ENCODE measurements at regions not wholly inside any gene's neighbourhood (a gene's known extent, or its start where the extent isn't known, plus 50 kb on each side); places are given as distances from the start of the nearest gene placed in this dataset.

DNA sequence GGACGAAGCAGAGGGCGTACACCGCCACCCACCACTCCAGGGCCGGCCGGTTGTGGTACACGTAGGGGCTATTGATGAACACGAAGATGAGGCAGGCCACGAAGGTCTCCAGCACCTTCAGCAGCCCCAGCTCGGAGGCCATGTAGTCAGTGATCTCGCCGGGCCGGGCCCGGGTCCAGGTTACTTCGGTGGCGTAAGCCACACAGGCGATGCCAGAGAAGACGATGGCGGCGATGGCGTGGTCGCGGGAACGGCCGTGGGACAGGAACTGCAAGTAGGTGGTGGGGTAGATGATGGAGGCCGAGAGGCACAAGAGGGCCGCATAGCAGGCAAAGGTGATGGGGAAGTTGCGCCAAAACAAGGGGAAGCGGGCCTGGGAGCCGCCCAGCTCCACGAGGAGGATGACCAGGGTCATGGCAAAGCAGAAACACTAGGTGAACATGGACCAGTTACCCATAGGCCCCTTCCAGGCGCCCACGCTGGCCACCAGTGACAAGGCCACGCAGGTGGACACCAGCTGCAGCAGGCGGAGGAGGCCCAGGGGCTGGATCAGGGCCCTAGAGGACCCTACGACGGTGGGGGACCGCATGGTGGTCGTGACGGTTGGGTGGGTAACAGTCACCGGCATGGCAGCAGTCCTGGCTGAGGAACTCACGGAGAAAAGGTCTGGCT lies 128.4 kb upstream of the FAM98A start:
- no peaks in the 10 kb centered on the region for H3K9me3 Mint-ChIP-seq (ENCODE audit: unreplicated experiment)
- no peaks in the 10 kb centered on the region for H3K36me3 Mint-ChIP-seq (ENCODE audit: low read depth, unreplicated experiment)
- Histone ChIP-seq H3K36me3 (ENCODE audit: insufficient read depth, low read length) (no peaks in the 10 kb centered on the region), H3K27ac (ENCODE audit: low read depth, low read length) (no peak overlapping the region), H3K4me2 (ENCODE audit: low read length) (no peak overlapping the region), H3K79me2 (ENCODE audit: insufficient read depth, low read length) (no peaks in the 10 kb centered on the region), H3K4me1 (ENCODE audit: insufficient read depth, low read length) (no peaks in the 10 kb centered on the region), H2AFZ (ENCODE audit: low read depth, low read length) (no peak overlapping the region), H3K9me3 (ENCODE audit: insufficient read depth, low read depth, low read length) (no peaks in the 10 kb centered on the region), H3K9ac (ENCODE audit: low read length) (no peak overlapping the region), H3K27me3 (ENCODE audit: insufficient read depth, low read length) (no peaks in the 10 kb centered on the region), H3K4me3 (ENCODE audit: insufficient read depth, low read depth, low read length) (no peak overlapping the region), H4K20me1 (ENCODE audit: insufficient read depth, low read length) (no peaks in the 10 kb centered on the region)
- no peaks in the 10 kb centered on the region for H3K4me1 Mint-ChIP-seq (ENCODE audit: low read depth, unreplicated experiment)
- H3K27ac Mint-ChIP-seq (ENCODE audit: unreplicated experiment): peak overlapping the region; percentile 26
- FAIRE-seq (no peak), DNase-seq (ENCODE audit: low read depth) (no peak)
- TF ChIP-seq, protein P1, sequence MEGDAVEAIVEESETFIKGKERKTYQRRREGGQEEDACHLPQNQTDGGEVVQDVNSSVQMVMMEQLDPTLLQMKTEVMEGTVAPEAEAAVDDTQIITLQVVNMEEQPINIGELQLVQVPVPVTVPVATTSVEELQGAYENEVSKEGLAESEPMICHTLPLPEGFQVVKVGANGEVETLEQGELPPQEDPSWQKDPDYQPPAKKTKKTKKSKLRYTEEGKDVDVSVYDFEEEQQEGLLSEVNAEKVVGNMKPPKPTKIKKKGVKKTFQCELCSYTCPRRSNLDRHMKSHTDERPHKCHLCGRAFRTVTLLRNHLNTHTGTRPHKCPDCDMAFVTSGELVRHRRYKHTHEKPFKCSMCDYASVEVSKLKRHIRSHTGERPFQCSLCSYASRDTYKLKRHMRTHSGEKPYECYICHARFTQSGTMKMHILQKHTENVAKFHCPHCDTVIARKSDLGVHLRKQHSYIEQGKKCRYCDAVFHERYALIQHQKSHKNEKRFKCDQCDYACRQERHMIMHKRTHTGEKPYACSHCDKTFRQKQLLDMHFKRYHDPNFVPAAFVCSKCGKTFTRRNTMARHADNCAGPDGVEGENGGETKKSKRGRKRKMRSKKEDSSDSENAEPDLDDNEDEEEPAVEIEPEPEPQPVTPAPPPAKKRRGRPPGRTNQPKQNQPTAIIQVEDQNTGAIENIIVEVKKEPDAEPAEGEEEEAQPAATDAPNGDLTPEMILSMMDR (IDR thresholded peaks at IDR 0.05; ENCODE audit: insufficient read depth, low read depth, low read length): no peak
- no peak for TF ChIP-seq EZH2 (IDR thresholded peaks at IDR 0.05; ENCODE audit: insufficient read depth, low read length)
- H3K4me3 Mint-ChIP-seq (ENCODE audit: unreplicated experiment): no peak overlapping the region
- no peaks in the 10 kb centered on the region for H3K27me3 Mint-ChIP-seq (ENCODE audit: low read depth, unreplicated experiment)

DNA sequence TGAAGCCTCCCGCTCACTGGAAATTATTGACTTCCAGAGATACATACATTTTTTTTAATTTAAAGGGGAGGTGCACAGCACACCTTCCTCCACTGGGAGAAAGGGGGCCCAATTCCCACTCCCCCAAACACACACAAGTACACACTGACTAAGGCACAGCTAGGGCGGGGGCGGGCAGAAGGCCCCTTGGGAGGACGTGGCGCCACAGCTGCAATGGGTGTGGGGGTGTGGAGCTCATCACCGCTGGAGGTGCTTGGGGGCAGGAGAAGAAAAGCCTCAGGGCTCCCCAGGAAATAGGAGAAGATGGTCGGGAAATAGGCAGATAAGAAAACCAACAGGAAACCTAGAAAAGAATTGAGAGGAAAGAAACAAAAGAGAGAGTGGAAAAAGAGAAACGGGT lies 127.3 kb upstream of the FAM98A start:
- H3K27me3 Mint-ChIP-seq (ENCODE audit: low read depth, unreplicated experiment): no peaks in the 10 kb centered on the region
- Histone ChIP-seq H3K4me3 (ENCODE audit: insufficient read depth, low read depth, low read length) (no peak overlapping the region), H4K20me1 (ENCODE audit: insufficient read depth, low read length) (no peaks in the 10 kb centered on the region), H3K9ac (ENCODE audit: low read length) (no peak overlapping the region), H3K27me3 (ENCODE audit: insufficient read depth, low read length) (no peaks in the 10 kb centered on the region), H3K36me3 (ENCODE audit: insufficient read depth, low read length) (no peaks in the 10 kb centered on the region), H3K4me2 (ENCODE audit: low read length) (no peak overlapping the region), H3K4me1 (ENCODE audit: insufficient read depth, low read length) (no peaks in the 10 kb centered on the region), H3K27ac (ENCODE audit: low read depth, low read length) (no peak overlapping the region), H2AFZ (ENCODE audit: low read depth, low read length) (no peak overlapping the region), H3K9me3 (ENCODE audit: insufficient read depth, low read depth, low read length) (no peaks in the 10 kb centered on the region), H3K79me2 (ENCODE audit: insufficient read depth, low read length) (no peaks in the 10 kb centered on the region)
- no peaks in the 10 kb centered on the region for H3K36me3 Mint-ChIP-seq (ENCODE audit: low read depth, unreplicated experiment)
- FAIRE-seq: no peak
- no peak overlapping the region for H3K4me3 Mint-ChIP-seq (ENCODE audit: unreplicated experiment)
- no peaks in the 10 kb centered on the region for H3K9me3 Mint-ChIP-seq (ENCODE audit: unreplicated experiment)
- TF ChIP-seq, protein P1 (IDR thresholded peaks at IDR 0.05; ENCODE audit: insufficient read depth, low read depth, low read length): no peak
- no peak for TF ChIP-seq EZH2 (IDR thresholded peaks at IDR 0.05; ENCODE audit: insufficient read depth, low read length)
- H3K4me1 Mint-ChIP-seq (ENCODE audit: low read depth, unreplicated experiment): no peaks in the 10 kb centered on the region
- H3K27ac Mint-ChIP-seq (ENCODE audit: unreplicated experiment): no peak overlapping the region
- no peak for DNase-seq (ENCODE audit: low read depth)

- H3K79me2 ChIP-seq (ENCODE audit: insufficient read depth, low read length): no peaks in the 10 kb centered on the region
- Mint-ChIP-seq H3K36me3 (ENCODE audit: low read depth, unreplicated experiment) (no peaks in the 10 kb centered on the region), H3K9me3 (ENCODE audit: unreplicated experiment) (no peaks in the 10 kb centered on the region), H3K4me3 (ENCODE audit: unreplicated experiment) (no peak overlapping the region), H3K27ac (ENCODE audit: unreplicated experiment) (no peak overlapping the region), H3K4me1 (ENCODE audit: low read depth, unreplicated experiment) (no peaks in the 10 kb centered on the region), H3K27me3 (ENCODE audit: low read depth, unreplicated experiment) (peaks cover 3% of the 10 kb centered on the region)
- no peak overlapping the region for H3K27ac ChIP-seq (ENCODE audit: low read depth, low read length)
- H3K4me2 ChIP-seq (ENCODE audit: low read length): no peak overlapping the region
- no peak overlapping the region for H3K9ac ChIP-seq (ENCODE audit: low read length)
- TF ChIP-seq, protein P1 (IDR thresholded peaks at IDR 0.05; ENCODE audit: insufficient read depth, low read depth, low read length): no peak
- no peaks in the 10 kb centered on the region for H4K20me1 ChIP-seq (ENCODE audit: insufficient read depth, low read length)
- H3K4me3 ChIP-seq (ENCODE audit: insufficient read depth, low read depth, low read length): no peak overlapping the region
- no peak overlapping the region for H2AFZ ChIP-seq (ENCODE audit: low read depth, low read length)
- no peaks in the 10 kb centered on the region for H3K36me3 ChIP-seq (ENCODE audit: insufficient read depth, low read length)
- no peak for DNase-seq (ENCODE audit: low read depth)
- H3K27me3 ChIP-seq (ENCODE audit: insufficient read depth, low read length): no peaks in the 10 kb centered on the region
- no peaks in the 10 kb centered on the region for H3K9me3 ChIP-seq (ENCODE audit: insufficient read depth, low read depth, low read length)
- FAIRE-seq: no peak
- no peaks in the 10 kb centered on the region for H3K4me1 ChIP-seq (ENCODE audit: insufficient read depth, low read length)
Measured at GRCh38 chr2:33723329-33723728, 124.2 kb upstream of the FAM98A start.
